HEK293 (cell line): ENCODE measurements at regions not wholly inside any gene's neighbourhood (a gene's known extent, or its start where the extent isn't known, plus 50 kb on each side); places are given as distances from the start of the nearest gene placed in this dataset.
A peak's percentile ranks its signal among the peaks of the same experiment; 100 is the strongest.

Experiments used
- CTCF ChIA-PET: fragments of 350-600 bp; formaldehyde crosslinking; extraction: SDS; loops from one replicate; lab custom pipeline; 2021; ENCODE audit warnings: antibody characterized with exemption; lab: Yijun Ruan, JAX
- POLR2A ChIA-PET: fragments of 300-600 bp; formaldehyde crosslinking; extraction: SDS; loops from one replicate; lab custom pipeline; 2020; ENCODE audit warnings: antibody characterized with exemption, inconsistent platforms; lab: Yijun Ruan, JAX
- H3K27ac ChIP-seq: fragments of 200-500 bp; sonication (Bioruptor generic); 2 replicates; pipeline ENCODE4 v1.5.1; 2014; ENCODE audit warnings: low read depth, low read length, control low read depth, inconsistent platforms; ENCODE audit errors: extremely low read depth
- H3K36me3 ChIP-seq, 2 experiments: fragments of 200-500 bp in 1 of 2; sonication (Bioruptor generic) in 1 of 2; 1 replicate in 1 of 2; 2 replicates in 1 of 2; pipeline ENCODE4 v1.5.1; 2014 to 2017; ENCODE audit warnings: inconsistent platforms in 2 of 2, low read length in 2 of 2; ENCODE audit not compliant: control insufficient read depth in 2 of 2, insufficient read depth in 1 of 2
- H3K4me1 ChIP-seq: fragments of 200-500 bp; sonication (Bioruptor generic); 2 replicates; pipeline ENCODE4 v1.5.1; 2014; ENCODE audit warnings: mild to moderate bottlenecking, low read length, inconsistent platforms; ENCODE audit not compliant: control insufficient read depth, insufficient read depth
- H3K4me3 ChIP-seq: 2 replicates; pipeline ENCODE4 v1.5.1; 2011; ENCODE audit warnings: low read depth, mild to moderate bottlenecking, control low read depth, low read length, moderate library complexity
- H3K9me3 ChIP-seq: fragments of 200-500 bp; sonication (Bioruptor generic); 2 replicates; pipeline ENCODE4 v1.5.1; 2014; ENCODE audit warnings: low read depth, low read length, inconsistent platforms; ENCODE audit not compliant: control insufficient read depth, insufficient read depth
- BCL11B ChIP-seq: fragments of 450-650 bp; formaldehyde crosslinking; IDR thresholded peaks from 2 replicates; pipeline ENCODE4 v1.5.1; 2016; ENCODE audit warnings: low read depth, missing biosample characterization, missing genetic modification characterization
- KLF9 ChIP-seq: fragments of 450-650 bp; formaldehyde crosslinking; IDR thresholded peaks from 2 replicates; pipeline ENCODE4 v1.5.1; 2016; ENCODE audit warnings: missing biosample characterization, missing genetic modification characterization, low read depth
- REPIN1 ChIP-seq: fragments of 450-650 bp; formaldehyde crosslinking; IDR thresholded peaks from 2 replicates; pipeline ENCODE4 v1.5.1; 2017; ENCODE audit warnings: missing biosample characterization, missing genetic modification characterization, low read depth
- TRIM28 ChIP-seq: IDR thresholded peaks from 2 replicates; pipeline ENCODE4 v1.6.1; 2011; ENCODE audit warnings: low read length, control low read depth, borderline replicate concordance
- ZEB2 ChIP-seq: fragments of 450-650 bp; formaldehyde crosslinking; IDR thresholded peaks from 2 replicates; pipeline ENCODE4 v1.5.1; 2016; ENCODE audit warnings: missing biosample characterization, missing genetic modification characterization
- ZFP3 ChIP-seq: fragments of 450-650 bp; formaldehyde crosslinking; IDR thresholded peaks from 2 replicates; pipeline ENCODE4 v1.5.1; 2016; ENCODE audit warnings: low read depth, missing biosample characterization, missing genetic modification characterization
- ZNF10 ChIP-seq: fragments of 450-650 bp; formaldehyde crosslinking; IDR thresholded peaks from 2 replicates; pipeline ENCODE4 v1.5.1; 2017; ENCODE audit warnings: missing biosample characterization, missing genetic modification characterization
- ZNF169 ChIP-seq: fragments of 450-650 bp; formaldehyde crosslinking; IDR thresholded peaks from 2 replicates; pipeline ENCODE4 v1.5.1; 2016; ENCODE audit warnings: missing biosample characterization, missing genetic modification characterization
- ZNF214 ChIP-seq: fragments of 450-650 bp; formaldehyde crosslinking; IDR thresholded peaks from 2 replicates; pipeline ENCODE4 v1.5.1; 2017; ENCODE audit warnings: missing biosample characterization, mild to moderate bottlenecking, missing genetic modification characterization, borderline replicate concordance
- ZNF302 ChIP-seq: fragments of 450-650 bp; formaldehyde crosslinking; IDR thresholded peaks from 2 replicates; pipeline ENCODE4 v1.5.1; 2016; ENCODE audit warnings: missing biosample characterization, missing genetic modification characterization, low read depth
- ZNF350 ChIP-seq: fragments of 450-650 bp; formaldehyde crosslinking; IDR thresholded peaks from 2 replicates; pipeline ENCODE4 v1.5.0; 2017; ENCODE audit warnings: missing biosample characterization, mild to moderate bottlenecking, missing genetic modification characterization
- ZNF501 ChIP-seq: fragments of 450-650 bp; formaldehyde crosslinking; IDR thresholded peaks from 2 replicates; pipeline ENCODE4 v1.5.1; 2016; ENCODE audit warnings: missing biosample characterization, missing genetic modification characterization
- ZNF621 ChIP-seq: fragments of 450-650 bp; formaldehyde crosslinking; IDR thresholded peaks from 2 replicates; pipeline ENCODE4 v1.5.1; 2017; ENCODE audit warnings: missing biosample characterization, missing genetic modification characterization
- TF ChIP-seq, protein P1 (sequence below): fragments of 450-650 bp; formaldehyde crosslinking; IDR thresholded peaks from 2 replicates; pipeline ENCODE4 v1.5.1; 2016; ENCODE audit warnings: missing biosample characterization, missing genetic modification characterization
- TF ChIP-seq, protein P2 (sequence below): fragments of 450-650 bp; formaldehyde crosslinking; IDR thresholded peaks from 2 replicates; pipeline ENCODE4 v1.5.1; 2017; ENCODE audit warnings: missing biosample characterization, missing genetic modification characterization
- TF ChIP-seq, protein P3 (sequence below): fragments of 450-650 bp; formaldehyde crosslinking; IDR thresholded peaks from 2 replicates; pipeline ENCODE4 v1.5.1; 2016; ENCODE audit warnings: missing biosample characterization, missing genetic modification characterization
- TF ChIP-seq, protein P4 (sequence below): fragments of 450-650 bp; formaldehyde crosslinking; IDR thresholded peaks from 2 replicates; pipeline ENCODE4 v1.5.1; 2016; ENCODE audit warnings: missing biosample characterization, missing genetic modification characterization
- TF ChIP-seq, protein P5 (sequence below): fragments of 450-650 bp; formaldehyde crosslinking; IDR thresholded peaks from 2 replicates; pipeline ENCODE4 v1.5.1; 2017; ENCODE audit warnings: missing biosample characterization, mild to moderate bottlenecking, missing genetic modification characterization, moderate library complexity

DNA sequence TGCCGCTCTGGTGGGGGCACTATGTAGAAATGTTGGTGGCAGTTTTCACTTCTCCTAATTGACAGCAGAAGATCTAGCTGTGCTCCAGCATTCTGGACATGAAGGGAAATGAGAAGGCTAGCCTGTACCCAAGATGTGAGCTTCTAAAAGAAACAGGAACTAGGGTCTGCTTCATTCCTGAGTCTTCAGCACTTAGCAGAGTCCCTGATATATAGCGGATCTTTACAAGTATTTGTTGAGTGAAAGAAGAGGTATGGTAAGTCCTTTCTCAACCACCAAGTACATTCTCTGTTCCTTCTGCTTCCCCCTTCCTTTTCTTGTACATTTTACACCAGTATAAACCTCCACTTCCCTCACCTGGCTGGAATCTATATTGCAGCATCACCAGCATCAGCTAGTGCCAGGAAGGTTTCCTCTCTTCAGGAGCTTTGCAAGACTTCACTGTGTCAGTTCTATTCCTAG, 408.3 kb upstream of the CADM1 start:
- Histone ChIP-seq H3K4me3 (no peak overlapping the region), H3K27ac (no peak overlapping the region), H3K9me3 (no peaks in the 10 kb centered on the region), H3K4me1 (no peaks in the 10 kb centered on the region; the same call in 1 of the 2 replicates), H3K36me3 (no peaks in the 10 kb centered on the region)
- CTCF ChIA-PET = interaction anchor here (0.5 to 1.8 kb wide), 6 partner anchors 12 to 588 kb away, joined by 3 to 5 read pairs (median 4); no protein-coding TSS in a partner anchor
- POLR2A ChIA-PET = no interaction called here
- TF ChIP-seq, protein P1, sequence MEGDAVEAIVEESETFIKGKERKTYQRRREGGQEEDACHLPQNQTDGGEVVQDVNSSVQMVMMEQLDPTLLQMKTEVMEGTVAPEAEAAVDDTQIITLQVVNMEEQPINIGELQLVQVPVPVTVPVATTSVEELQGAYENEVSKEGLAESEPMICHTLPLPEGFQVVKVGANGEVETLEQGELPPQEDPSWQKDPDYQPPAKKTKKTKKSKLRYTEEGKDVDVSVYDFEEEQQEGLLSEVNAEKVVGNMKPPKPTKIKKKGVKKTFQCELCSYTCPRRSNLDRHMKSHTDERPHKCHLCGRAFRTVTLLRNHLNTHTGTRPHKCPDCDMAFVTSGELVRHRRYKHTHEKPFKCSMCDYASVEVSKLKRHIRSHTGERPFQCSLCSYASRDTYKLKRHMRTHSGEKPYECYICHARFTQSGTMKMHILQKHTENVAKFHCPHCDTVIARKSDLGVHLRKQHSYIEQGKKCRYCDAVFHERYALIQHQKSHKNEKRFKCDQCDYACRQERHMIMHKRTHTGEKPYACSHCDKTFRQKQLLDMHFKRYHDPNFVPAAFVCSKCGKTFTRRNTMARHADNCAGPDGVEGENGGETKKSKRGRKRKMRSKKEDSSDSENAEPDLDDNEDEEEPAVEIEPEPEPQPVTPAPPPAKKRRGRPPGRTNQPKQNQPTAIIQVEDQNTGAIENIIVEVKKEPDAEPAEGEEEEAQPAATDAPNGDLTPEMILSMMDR (tag by site-specific recombination) = peak; percentile 66; the same call in 1 of the 2 replicates
- TF ChIP-seq, protein P2, sequence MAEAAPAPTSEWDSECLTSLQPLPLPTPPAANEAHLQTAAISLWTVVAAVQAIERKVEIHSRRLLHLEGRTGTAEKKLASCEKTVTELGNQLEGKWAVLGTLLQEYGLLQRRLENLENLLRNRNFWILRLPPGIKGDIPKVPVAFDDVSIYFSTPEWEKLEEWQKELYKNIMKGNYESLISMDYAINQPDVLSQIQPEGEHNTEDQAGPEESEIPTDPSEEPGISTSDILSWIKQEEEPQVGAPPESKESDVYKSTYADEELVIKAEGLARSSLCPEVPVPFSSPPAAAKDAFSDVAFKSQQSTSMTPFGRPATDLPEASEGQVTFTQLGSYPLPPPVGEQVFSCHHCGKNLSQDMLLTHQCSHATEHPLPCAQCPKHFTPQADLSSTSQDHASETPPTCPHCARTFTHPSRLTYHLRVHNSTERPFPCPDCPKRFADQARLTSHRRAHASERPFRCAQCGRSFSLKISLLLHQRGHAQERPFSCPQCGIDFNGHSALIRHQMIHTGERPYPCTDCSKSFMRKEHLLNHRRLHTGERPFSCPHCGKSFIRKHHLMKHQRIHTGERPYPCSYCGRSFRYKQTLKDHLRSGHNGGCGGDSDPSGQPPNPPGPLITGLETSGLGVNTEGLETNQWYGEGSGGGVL (tag by site-specific recombination) = no peak
- TF ChIP-seq, all 188 proteins: peak for 1

DNA sequence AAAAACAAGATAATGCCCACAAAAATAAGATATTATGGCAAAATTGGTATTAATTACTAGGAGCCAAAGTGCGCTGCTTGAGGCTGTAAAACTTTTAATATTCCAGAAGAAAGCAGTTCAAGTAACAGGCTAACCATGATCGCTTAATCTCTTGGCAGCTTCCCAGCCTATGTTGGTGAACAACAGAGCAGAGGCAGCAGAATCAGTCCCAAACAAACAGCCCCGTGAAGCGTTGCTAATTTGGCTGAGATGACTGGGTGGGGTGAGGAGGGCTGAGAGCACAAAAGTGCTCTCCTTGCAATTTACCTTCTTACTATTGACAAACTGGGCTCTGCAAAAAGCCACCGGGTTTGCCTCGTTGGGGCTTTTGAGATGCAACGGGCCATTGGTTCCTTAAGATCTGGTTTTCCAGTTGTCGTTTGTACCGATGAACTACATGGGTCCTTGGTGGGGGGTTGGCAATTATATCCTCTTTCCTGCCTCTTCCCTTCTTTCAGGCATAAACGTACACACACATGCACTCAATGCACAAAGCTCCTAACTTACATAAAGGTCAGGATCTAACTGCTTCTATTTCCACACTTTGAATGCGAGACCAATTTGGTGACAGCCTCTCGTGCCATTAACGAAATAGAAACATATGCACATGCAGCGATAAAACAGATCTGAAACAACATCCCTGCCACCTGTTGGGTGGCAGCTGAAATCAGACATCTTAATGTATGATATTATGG, 407.6 kb upstream of the CADM1 start:
- ChIA-PET POLR2A (no interaction called here), CTCF (interaction anchor here (0.5 to 1.8 kb wide), 3 partner anchors 13 to 587 kb away, joined by 3 to 5 read pairs (median 4); no protein-coding TSS in a partner anchor)
- no peak overlapping the region for H3K4me3 ChIP-seq
- H3K9me3 ChIP-seq = no peaks in the 10 kb centered on the region
- TF ChIP-seq ZNF214 (tag by site-specific recombination) (no peak), TRIM28 (peak; percentile 57)
- H3K27ac ChIP-seq = no peak overlapping the region
- no peaks in the 10 kb centered on the region for H3K36me3 ChIP-seq
- H3K4me1 ChIP-seq = no peaks in the 10 kb centered on the region; the same call in 1 of the 2 replicates

DNA sequence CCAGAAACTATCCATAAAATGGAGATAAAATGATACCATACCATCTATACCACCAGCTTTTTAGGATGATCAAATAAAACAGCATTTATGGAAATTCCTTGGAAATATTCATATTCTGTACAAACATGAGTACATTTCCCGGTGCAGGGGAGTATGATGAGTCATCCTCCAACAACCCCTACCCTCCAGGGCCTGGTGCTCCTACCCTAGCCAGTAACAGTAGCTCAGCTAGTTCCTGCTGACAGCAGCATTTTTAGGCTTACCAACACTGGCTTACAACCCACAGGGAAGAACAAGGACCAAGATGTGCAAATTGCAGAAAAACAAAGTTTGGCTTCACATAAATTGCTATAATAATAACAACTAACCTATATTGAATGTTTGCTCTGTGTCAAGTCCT, 406.2 kb upstream of the CADM1 start:
- Histone ChIP-seq H3K36me3 (no peaks in the 10 kb centered on the region), H3K4me3 (no peak overlapping the region), H3K27ac (no peak overlapping the region), H3K9me3 (no peaks in the 10 kb centered on the region), H3K4me1 (no peaks in the 10 kb centered on the region; the same call in 1 of the 2 replicates)
- POLR2A ChIA-PET = no interaction called here
- CTCF ChIA-PET = no interaction called here
- no peak for TF ChIP-seq KLF9 (tag by site-specific recombination)
- no peak for TF ChIP-seq ZNF169 (tag by site-specific recombination)
- no peak for TF ChIP-seq ZNF350 (tag by site-specific recombination)
- TF ChIP-seq ZNF10 = no peak
- no peak for TF ChIP-seq ZNF621 (tag by site-specific recombination)
- TF ChIP-seq ZNF302 (tag by site-specific recombination) = no peak
- TF ChIP-seq, protein P3, sequence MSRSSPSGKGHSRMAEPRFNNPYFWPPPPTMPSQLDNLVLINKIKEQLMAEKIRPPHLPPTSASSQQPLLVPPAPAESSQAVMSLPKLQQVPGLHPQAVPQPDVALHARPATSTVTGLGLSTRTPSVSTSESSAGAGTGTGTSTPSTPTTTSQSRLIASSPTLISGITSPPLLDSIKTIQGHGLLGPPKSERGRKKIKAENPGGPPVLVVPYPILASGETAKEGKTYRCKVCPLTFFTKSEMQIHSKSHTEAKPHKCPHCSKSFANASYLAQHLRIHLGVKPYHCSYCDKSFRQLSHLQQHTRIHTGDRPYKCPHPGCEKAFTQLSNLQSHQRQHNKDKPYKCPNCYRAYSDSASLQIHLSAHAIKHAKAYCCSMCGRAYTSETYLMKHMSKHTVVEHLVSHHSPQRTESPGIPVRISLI = no peak
- no peak for TF ChIP-seq BCL11B (tag by site-specific recombination)
- TF ChIP-seq, protein P4, sequence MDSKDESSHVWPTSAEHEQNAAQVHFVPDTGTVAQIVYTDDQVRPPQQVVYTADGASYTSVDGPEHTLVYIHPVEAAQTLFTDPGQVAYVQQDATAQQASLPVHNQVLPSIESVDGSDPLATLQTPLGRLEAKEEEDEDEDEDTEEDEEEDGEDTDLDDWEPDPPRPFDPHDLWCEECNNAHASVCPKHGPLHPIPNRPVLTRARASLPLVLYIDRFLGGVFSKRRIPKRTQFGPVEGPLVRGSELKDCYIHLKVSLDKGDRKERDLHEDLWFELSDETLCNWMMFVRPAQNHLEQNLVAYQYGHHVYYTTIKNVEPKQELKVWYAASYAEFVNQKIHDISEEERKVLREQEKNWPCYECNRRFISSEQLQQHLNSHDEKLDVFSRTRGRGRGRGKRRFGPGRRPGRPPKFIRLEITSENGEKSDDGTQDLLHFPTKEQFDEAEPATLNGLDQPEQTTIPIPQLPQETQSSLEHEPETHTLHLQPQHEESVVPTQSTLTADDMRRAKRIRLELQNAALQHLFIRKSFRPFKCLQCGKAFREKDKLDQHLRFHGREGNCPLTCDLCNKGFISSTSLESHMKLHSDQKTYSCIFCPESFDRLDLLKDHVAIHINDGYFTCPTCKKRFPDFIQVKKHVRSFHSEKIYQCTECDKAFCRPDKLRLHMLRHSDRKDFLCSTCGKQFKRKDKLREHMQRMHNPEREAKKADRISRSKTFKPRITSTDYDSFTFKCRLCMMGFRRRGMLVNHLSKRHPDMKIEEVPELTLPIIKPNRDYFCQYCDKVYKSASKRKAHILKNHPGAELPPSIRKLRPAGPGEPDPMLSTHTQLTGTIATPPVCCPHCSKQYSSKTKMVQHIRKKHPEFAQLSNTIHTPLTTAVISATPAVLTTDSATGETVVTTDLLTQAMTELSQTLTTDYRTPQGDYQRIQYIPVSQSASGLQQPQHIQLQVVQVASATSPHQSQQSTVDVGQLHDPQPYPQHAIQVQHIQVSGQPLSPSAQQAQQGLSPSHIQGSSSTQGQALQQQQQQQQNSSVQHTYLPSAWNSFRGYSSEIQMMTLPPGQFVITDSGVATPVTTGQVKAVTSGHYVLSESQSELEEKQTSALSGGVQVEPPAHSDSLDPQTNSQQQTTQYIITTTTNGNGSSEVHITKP (tag by site-specific recombination) = no peak
- no peak for TF ChIP-seq ZFP3 (tag by site-specific recombination)
- TF ChIP-seq, protein P5, sequence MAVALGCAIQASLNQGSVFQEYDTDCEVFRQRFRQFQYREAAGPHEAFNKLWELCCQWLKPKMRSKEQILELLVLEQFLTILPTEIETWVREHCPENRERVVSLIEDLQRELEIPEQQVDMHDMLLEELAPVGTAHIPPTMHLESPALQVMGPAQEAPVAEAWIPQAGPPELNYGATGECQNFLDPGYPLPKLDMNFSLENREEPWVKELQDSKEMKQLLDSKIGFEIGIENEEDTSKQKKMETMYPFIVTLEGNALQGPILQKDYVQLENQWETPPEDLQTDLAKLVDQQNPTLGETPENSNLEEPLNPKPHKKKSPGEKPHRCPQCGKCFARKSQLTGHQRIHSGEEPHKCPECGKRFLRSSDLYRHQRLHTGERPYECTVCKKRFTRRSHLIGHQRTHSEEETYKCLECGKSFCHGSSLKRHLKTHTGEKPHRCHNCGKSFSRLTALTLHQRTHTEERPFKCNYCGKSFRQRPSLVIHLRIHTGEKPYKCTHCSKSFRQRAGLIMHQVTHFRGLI (tag by site-specific recombination) = no peak
- no peak for TF ChIP-seq ZEB2 (tag by site-specific recombination)
- TF ChIP-seq ZNF501 (tag by site-specific recombination) = no peak
- no peak for TF ChIP-seq REPIN1
